Testis (tissue), 2 donors: ENCODE measurements at regions not wholly inside any gene's neighbourhood (a gene's known extent, or its start where the extent isn't known, plus 50 kb on each side); places are given as distances from the start of the nearest gene placed in this dataset.

Experiments used
- CTCF ChIP-seq, 3 experiments: fragments of 450-650 bp in 2 of 3; fragments of 200-600 bp in 1 of 3; sonication (generic) in 1 of 3; IDR thresholded peaks; one replicate each; pipeline ENCODE4 v1.5.1; 2016 to 2019; ENCODE audit warnings: antibody characterized with exemption in 3 of 3, mild to moderate bottlenecking in 2 of 3, moderate library complexity in 1 of 3
- POLR2A ChIP-seq: fragments of 450-650 bp; IDR thresholded peaks from one replicate; pipeline ENCODE4 v1.6.1; 2017; ENCODE audit warnings: antibody characterized with exemption, mild to moderate bottlenecking, moderate library complexity

GRCh38 chr12:62133440-62133839 lies 126.8 kb upstream of the USP15 start:
- TF ChIP-seq POLR2A (no peak), CTCF (IDR thresholded peaks at IDR 0.05) (no peak)
